GM12878 (cell line): ENCODE measurements at regions not wholly inside any gene's neighbourhood (a gene's known extent, or its start where the extent isn't known, plus 50 kb on each side); places are given as distances from the start of the nearest gene placed in this dataset.

Experiments used
- ATAC-seq: fragments of 200-7000 bp; cut with Tn5 transposase; 3 replicates; pipeline ENCODE4 v1.9.1; 2020; ENCODE audit warnings: mild to moderate bottlenecking, moderate library complexity
- BruUV-seq: library from RNA; stranded (reverse); fragments of 400-500 nt; replicated peaks from 2 replicates; lab custom pipeline; 2021; lab: Mats Ljungman, UMichigan
- CTCF ChIA-PET: fragments of 300-600 bp; sonication (Branson Sonifier 250); formaldehyde crosslinking; extraction: SDS; loops from one replicate; lab custom pipeline; 2021; ENCODE audit warnings: inconsistent platforms; lab: Yijun Ruan, JAX
- POLR2A ChIA-PET: fragments of 350-600 bp; formaldehyde crosslinking; extraction: SDS; loops from one replicate; lab custom pipeline; 2021; ENCODE audit warnings: inconsistent platforms; lab: Charles Lee
- RAD21 ChIA-PET: fragments of 300-600 bp; sonication (Branson Sonifier 250); formaldehyde crosslinking; loops from one replicate; lab custom pipeline; 2023; ENCODE audit warnings: antibody characterized with exemption; ENCODE audit not compliant: unreplicated experiment; lab: Charles Lee
- SMC1A ChIA-PET: fragments of 300-600 bp; sonication (Branson Sonifier 250); formaldehyde crosslinking; loops from one replicate; lab custom pipeline; 2023; ENCODE audit not compliant: unreplicated experiment, uncharacterized antibody; lab: Charles Lee
- DNase-seq: peaks from one replicate; pipeline ENCODE4 v3.0.0-alpha.2; 2011; ENCODE audit warnings: low read depth, low spot score
- FAIRE-seq: peaks from 3 replicates; lab custom pipeline; 2011; peaks lifted over from hg19 to GRCh38; lab: Jason Lieb, UNC
- H2AFZ ChIP-seq: 2 replicates; pipeline ENCODE4 v1.6.0; 2011; ENCODE audit warnings: low read depth, low read length, control low read depth; ENCODE audit not compliant: control insufficient read depth
- H3K27ac ChIP-seq: 2 replicates; pipeline ENCODE4 v1.5.1; 2011; ENCODE audit warnings: control low read depth; ENCODE audit not compliant: control insufficient read depth, insufficient read depth
- H3K27me3 ChIP-seq, 2 experiments: replicated peaks in 1 of 2; 2 replicates each; pipeline versions ENCODE4 v1.6.0 to v1.6.1; 2011; ENCODE audit warnings: low read length in 1 of 2; ENCODE audit not compliant: control insufficient read depth in 2 of 2, insufficient read depth in 2 of 2
- H3K36me3 ChIP-seq, 2 experiments: 2 replicates each; pipeline ENCODE4 v1.5.1; 2011; ENCODE audit warnings: low read length in 1 of 2; ENCODE audit not compliant: control insufficient read depth in 2 of 2, insufficient read depth in 2 of 2
- H3K4me1 ChIP-seq: 2 replicates; pipeline ENCODE4 v1.6.1; 2011; ENCODE audit warnings: mild to moderate bottlenecking, low read length, moderate library complexity, mixed read lengths; ENCODE audit not compliant: control insufficient read depth, insufficient read depth
- H3K4me2 ChIP-seq: 2 replicates; pipeline ENCODE4 v1.6.0; 2011; ENCODE audit warnings: control low read depth; ENCODE audit not compliant: control insufficient read depth, insufficient read depth
- H3K4me3 ChIP-seq: fragments of 200-600 bp; sonication (generic); 2 replicates; pipeline ENCODE4 v1.5.1; 2016
- H3K79me2 ChIP-seq: 2 replicates; pipeline ENCODE4 v1.6.0; 2011; ENCODE audit warnings: low read length; ENCODE audit not compliant: control insufficient read depth, insufficient read depth
- H3K9ac ChIP-seq: 2 replicates; pipeline ENCODE4 v1.8.0; 2011; ENCODE audit warnings: low read length, control low read depth, mixed read lengths; ENCODE audit not compliant: control insufficient read depth, insufficient read depth
- H3K9me3 ChIP-seq: replicated peaks from 3 replicates; pipeline ENCODE4 v1.5.1; 2011; ENCODE audit warnings: mild to moderate bottlenecking, low read length; ENCODE audit not compliant: control insufficient read depth, insufficient read depth
- H4K20me1 ChIP-seq: 2 replicates; pipeline ENCODE4 v1.6.0; 2011; ENCODE audit not compliant: control insufficient read depth, insufficient read depth
- BCL3 ChIP-seq: IDR thresholded peaks from 2 replicates; pipeline ENCODE4 v1.6.1; 2011; ENCODE audit warnings: borderline replicate concordance, low read depth, mild to moderate bottlenecking, moderate library complexity, low read length; ENCODE audit not compliant: insufficient read depth, poor library complexity, severe bottlenecking
- CBX3 ChIP-seq: fragments of 200-600 bp; sonication (generic); IDR thresholded peaks from 2 replicates; pipeline ENCODE4 v1.6.1; 2016; ENCODE audit warnings: low read depth, borderline replicate concordance
- EGR1 ChIP-seq, 2 experiments: IDR thresholded peaks; 1 replicate in 1 of 2; 2 replicates in 1 of 2; pipeline ENCODE4 v1.6.1; 2011 to 2012; ENCODE audit warnings: low read depth in 2 of 2, low read length in 2 of 2, borderline replicate concordance in 1 of 2, mild to moderate bottlenecking in 1 of 2, moderate library complexity in 1 of 2
- FOS ChIP-seq: IDR thresholded peaks from 3 replicates; pipeline ENCODE4 v1.6.1; 2011; ENCODE audit warnings: borderline replicate concordance; ENCODE audit not compliant: insufficient read length; ENCODE audit errors: extremely low read depth
- HCFC1 ChIP-seq: fragments of 150-350 bp; IDR thresholded peaks from 2 replicates; pipeline ENCODE4 v1.6.1; 2014; ENCODE audit warnings: low read length
- HDAC2 ChIP-seq: fragments of 200-600 bp; sonication (generic); IDR thresholded peaks from 2 replicates; pipeline ENCODE4 v1.6.1; 2017
- IKZF2 ChIP-seq, 2 experiments: fragments of 450-650 bp; IDR thresholded peaks; 2 replicates each; pipeline ENCODE4 v1.6.1; 2017; ENCODE audit warnings: mild to moderate bottlenecking in 2 of 2, moderate library complexity in 2 of 2
- KDM1A ChIP-seq: fragments of 200-600 bp; sonication (generic); IDR thresholded peaks from 2 replicates; pipeline ENCODE4 v1.6.1; 2016; ENCODE audit warnings: borderline replicate concordance
- MLLT1 ChIP-seq: fragments of 450-650 bp; IDR thresholded peaks from 2 replicates; pipeline ENCODE4 v1.6.1; 2016; ENCODE audit warnings: mild to moderate bottlenecking
- MYB ChIP-seq: fragments of 150-350 bp; IDR thresholded peaks from 2 replicates; pipeline ENCODE4 v1.6.1; 2014; ENCODE audit warnings: mild to moderate bottlenecking, low read depth, low read length, borderline replicate concordance
- NR2C1 ChIP-seq: fragments of 450-650 bp; IDR thresholded peaks from 2 replicates; pipeline ENCODE4 v1.6.1; 2017; ENCODE audit warnings: antibody characterized with exemption, mild to moderate bottlenecking, moderate library complexity
- NR2C2 ChIP-seq: IDR thresholded peaks from 2 replicates; pipeline ENCODE4 v1.6.1; 2011; ENCODE audit warnings: borderline replicate concordance, low read depth; ENCODE audit not compliant: control insufficient read depth, insufficient read length
- PBX3 ChIP-seq: IDR thresholded peaks from 2 replicates; pipeline ENCODE4 v1.6.1; 2011; ENCODE audit warnings: mild to moderate bottlenecking, low read depth, low read length, moderate library complexity; ENCODE audit not compliant: insufficient replicate concordance
- RFX5 ChIP-seq: IDR thresholded peaks from 2 replicates; pipeline ENCODE4 v1.6.1; 2011; ENCODE audit warnings: low read depth, low read length, improper control_type of control experiment
- SMAD5 ChIP-seq: IDR thresholded peaks from 2 replicates; pipeline ENCODE4 v1.6.1; 2016; ENCODE audit warnings: antibody characterized with exemption, low read depth
- ZBTB33 ChIP-seq: fragments of 450-650 bp; IDR thresholded peaks from 2 replicates; pipeline ENCODE4 v1.6.1; 2017; ENCODE audit warnings: mild to moderate bottlenecking
- WGBS: methylation state at CpG from one replicate; pipeline ENCODE4 v1.1.6; 2016; ENCODE audit warnings: low lambda C conversion rate; ENCODE audit not compliant: insufficient replicate concordance, insufficient coverage; ENCODE audit errors: missing lambda C conversion rate; 5-methylcytosine and 5-hydroxymethylcytosine counted together
- in situ Hi-C: fragments of 300-500 bp; cut with MboI; formaldehyde crosslinking; loops from 9 replicates; pipeline ENCODE4 v1.14.3; 2018; ENCODE audit warnings: mixed read lengths
- intact Hi-C: fragments of 100-400 bp; cut with micrococcal nuclease; formaldehyde crosslinking; loops from one replicate; pipeline ENCODE4 v1.14.2; 2022; ENCODE audit not compliant: unreplicated experiment

GRCh38 chr1:60427194-60427593 is 353.6 kb upstream of the C1orf87 start:
- Histone ChIP-seq H3K79me2 (no peaks in the 10 kb centered on the region), H3K9me3 (no peaks in the 10 kb centered on the region), H3K27me3 (no peaks in the 10 kb centered on the region), H4K20me1 (no peaks in the 10 kb centered on the region), H2AFZ (no peak overlapping the region), H3K4me3 (no peak overlapping the region), H3K27ac (no peak overlapping the region), H3K4me1 (no peaks in the 10 kb centered on the region), H3K36me3 (no peaks in the 10 kb centered on the region), H3K4me2 (no peak overlapping the region), H3K9ac (no peak overlapping the region)
- ChIA-PET RAD21 (no interaction called here), POLR2A (no interaction called here), SMC1A (no interaction called here), CTCF (no interaction called here)
- in situ Hi-C loops = no loop called here
- TF ChIP-seq CBX3 (no peak), RFX5 (no peak), BCL3 (no peak), NR2C1 (no peak), IKZF2 (IDR thresholded peaks at IDR 0.05) (no peak), NR2C2 (no peak), ZBTB33 (no peak), MLLT1 (no peak), HCFC1 (no peak), SMAD5 (no peak), FOS (no peak), PBX3 (no peak), HDAC2 (no peak), MYB (no peak), KDM1A (no peak), EGR1 (IDR thresholded peaks at IDR 0.05; ENCODE audit: borderline replicate concordance in 1 of 2, low read depth in 2 of 2, low read length in 2 of 2) (no peak)
- 9% methylated on average over 4 of the region's 4 CpGs for WGBS
- no TSS peak for BruUV-seq
- DNase-seq = no peak
- intact Hi-C loops = no loop called here
- FAIRE-seq = no peak
- no peak for ATAC-seq
